AG08395 (cell line): ENCODE measurements at regions not wholly inside any gene's neighbourhood (a gene's known extent, or its start where the extent isn't known, plus 50 kb on each side); places are given as distances from the start of the nearest gene placed in this dataset.

Experiments
- DNase-seq: peaks from one replicate; pipeline ENCODE4 v3.0.0; 2012; ENCODE audit warnings: mixed read lengths, low spot score

DNA sequence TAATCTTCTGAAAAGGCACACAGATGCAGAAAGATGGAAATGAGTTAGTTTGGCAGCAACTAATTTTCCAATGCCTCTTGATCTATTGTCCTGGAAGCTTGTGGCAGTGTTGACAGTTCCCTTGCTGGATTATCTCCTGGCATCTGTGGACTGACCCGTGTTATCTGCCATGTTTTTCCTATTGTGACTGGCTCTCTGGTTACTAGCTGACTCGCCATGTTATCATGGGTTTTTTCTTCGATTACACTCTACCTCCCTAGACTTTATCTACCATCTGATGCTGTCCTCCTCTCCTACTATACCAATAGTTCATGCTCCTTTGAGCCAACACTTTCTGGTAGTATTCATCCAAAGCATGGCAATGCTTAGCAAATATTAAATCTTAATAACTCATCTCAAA, 63.3 kb upstream of the FLRT2 start:
- DNase-seq, result no peak

DNA sequence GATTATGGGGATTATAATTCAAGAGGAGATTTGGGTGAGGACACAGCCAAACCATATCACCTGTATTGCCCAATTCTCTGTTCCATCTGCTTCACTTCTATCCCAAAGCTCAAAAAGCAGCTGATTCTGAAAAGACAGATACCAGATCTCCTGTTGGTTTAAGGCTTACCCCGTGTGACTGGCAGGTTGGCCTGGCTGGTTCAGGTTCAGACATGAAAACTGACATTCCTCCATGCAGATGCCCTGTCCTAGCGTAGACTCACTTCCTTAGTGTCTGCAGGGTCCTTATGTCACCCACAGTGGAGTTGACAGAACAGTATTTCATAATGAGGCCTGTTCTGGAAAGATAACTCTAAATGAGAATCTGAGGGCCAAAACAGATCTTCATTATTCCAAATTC, 61.1 kb upstream of the FLRT2 start:
- DNase-seq, result no peak

DNA sequence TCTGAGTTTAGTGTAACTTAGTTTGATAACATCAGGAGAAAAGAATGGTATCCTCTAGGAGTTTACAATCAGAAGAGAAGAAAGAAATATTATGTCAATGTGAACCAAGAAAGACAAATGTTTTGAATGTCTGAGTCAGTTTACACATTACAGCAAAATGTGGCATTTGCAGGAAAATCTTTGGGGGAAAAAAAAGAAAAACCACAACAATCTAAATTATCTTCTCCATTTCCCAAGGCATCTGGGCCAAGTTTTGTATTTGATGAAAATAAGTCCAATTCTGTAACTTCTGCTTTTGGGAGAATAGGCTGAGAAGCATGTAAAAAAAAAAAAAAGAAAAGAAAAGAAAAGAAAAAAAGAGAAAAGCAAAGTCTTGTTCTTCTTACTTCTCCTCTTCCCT, 58.8 kb upstream of the FLRT2 start:
- peak; percentile 31 for DNase-seq

DNA sequence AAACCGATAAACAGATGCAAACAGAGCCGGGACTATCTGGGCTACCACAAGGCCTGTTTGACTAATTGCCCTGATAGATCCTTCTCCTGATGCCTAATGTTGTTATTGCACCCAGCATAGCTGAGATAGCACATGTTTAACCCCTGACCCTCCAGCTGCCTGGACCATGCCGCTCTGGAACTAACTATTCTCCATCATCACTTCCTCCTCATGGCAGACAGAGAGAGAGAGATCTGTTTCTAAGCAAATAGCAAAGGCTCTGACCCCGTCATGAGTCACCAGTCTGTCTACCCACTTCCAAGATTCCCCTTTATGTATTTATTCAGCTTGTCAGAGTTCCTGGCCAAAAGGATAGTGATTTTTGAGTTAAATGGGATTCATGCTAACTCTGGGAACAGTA, 58.2 kb upstream of the FLRT2 start:
- DNase-seq, result peak; percentile 65

DNA sequence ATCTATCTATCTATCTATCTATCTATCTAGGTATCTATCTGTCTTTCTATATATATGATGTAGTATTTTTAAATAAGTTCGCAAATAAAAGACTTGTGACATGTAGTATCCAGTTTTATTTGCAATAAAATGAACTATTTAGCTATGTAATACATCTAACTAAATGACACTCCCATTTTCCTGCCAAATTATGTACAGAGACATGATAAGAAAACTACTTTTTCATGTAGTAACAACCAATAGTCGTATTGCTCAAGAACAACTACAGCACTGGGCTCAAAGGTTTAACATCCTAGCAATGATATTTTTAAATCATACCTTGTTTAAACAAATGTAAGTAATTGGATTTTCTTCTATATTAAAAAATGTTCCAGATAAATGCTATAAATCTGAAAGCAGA, 55.5 kb upstream of the FLRT2 start:
- no peak for DNase-seq

DNA sequence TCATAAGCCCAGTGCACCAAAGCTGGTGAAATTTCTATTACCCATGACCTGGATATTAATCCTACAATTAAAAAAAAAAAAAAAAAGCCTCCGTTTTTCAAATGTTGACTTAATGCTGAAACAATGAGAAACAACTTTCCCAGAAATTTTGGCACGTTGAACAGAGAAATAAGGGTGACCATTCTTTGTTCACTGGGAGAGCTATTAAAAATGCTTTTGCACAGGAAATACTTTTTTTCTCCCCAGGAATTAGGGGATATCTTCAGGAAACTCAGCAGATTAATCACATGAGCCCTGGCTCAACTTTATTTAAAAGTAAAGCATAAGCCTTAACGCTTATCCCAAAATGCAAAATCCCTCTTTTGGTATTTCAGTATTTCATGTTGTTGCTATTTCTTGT, 54.8 kb upstream of the FLRT2 start:
- peak; percentile 12 for DNase-seq

DNA sequence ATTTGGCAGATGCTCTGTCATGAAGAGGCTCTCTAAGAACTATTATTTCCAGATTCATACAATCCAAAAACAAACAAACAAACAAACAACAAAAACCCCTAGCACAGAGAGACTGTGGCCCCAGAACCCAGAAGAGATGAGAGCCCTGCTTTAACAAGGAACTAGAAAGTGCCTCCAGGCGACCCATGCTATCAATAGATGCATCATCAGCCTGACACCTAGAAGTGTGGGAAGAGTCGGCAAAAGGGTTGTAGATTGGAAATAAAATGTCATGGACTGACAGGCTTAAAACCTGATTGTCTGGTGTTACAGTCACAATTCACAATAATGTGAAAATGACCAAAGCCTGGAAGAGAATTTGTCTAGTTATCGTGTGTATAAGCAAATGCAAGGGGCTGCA, 50.6 kb upstream of the FLRT2 start:
- DNase-seq, result no peak

DNA sequence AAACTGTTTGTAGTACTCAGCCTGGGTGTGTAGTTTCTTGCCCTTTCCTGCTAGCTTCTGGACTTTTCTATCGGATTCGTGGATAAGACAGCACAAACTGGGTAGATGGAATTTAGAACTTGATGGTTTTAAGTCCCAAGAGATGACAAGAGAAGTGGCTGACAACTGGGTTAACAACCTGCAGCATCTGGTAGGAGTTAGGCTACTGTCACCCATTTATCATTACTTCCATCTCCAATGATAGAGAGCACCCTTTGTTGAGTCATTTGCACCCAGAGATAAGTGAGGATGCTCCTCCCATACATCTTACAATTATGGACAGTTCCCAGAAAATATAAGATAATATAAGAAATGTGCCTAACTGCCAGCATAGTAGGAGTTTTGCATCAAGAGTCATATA, 50.2 kb upstream of the FLRT2 start:
- DNase-seq, result no peak
